Iris pigment epithelial cell (primary cell): ENCODE measurements at regions not wholly inside any gene's neighbourhood (a gene's known extent, or its start where the extent isn't known, plus 50 kb on each side); places are given as distances from the start of the nearest gene placed in this dataset.
"Not testable (repeated sequence)": the region's sequence is repeated elsewhere in the genome, so short reads cannot be mapped to it uniquely, and the experiment has no call there.

Source experiments
- DNase-seq: peaks from one replicate; pipeline ENCODE4 v3.0.0-alpha.2; 2011; ENCODE audit warnings: low read depth

DNA sequence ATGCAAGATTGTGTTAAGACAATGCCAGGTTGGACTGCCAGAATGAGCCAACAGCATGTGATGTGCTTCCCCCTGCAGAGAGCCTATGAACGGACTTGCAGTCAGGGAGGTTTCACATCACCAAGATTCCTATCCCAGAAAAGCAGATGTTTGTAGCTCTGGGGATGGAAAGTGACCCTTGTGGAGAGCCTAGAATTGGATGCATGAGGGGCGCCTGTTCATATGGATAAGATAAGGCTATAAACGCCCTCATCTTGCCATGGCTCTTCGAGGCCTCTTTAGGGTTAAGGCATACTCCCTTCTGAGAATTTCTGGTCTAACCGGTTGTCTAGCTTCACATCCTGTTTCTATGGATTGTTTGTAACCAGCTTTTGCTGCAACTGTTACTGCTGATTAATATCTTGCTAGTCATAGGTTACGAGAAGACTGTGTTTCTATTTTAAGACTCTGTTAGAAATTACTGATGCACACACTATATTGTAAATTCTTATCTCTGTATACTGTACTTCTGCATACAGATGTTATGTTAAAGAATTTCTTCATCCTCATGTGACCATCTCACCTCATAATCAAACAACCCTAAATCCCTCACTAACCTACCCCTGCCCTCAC, 295.8 kb downstream of the PTGER3 start:
- DNase-seq = not testable (repeated sequence)

DNA sequence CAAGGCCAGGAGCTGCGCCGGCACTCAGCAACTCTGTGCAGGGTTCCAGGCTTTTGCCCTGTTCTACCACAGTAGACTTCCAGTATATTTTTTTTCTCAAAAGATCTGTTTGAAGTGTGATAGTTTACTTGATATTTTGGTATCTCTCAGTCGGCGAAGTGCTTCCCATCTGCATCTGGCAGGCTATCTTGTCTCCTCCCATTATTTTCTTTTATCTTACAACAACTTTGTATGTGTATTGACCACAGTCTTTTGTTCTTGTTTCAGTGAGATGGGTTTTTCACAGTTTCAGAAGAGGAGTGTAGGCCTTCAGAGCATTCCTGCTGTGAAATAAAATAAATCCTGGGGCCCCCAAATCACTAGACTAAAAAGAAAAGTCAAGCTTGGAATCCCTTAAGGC, 292.9 kb downstream of the PTGER3 start:
- no peak for DNase-seq

DNA sequence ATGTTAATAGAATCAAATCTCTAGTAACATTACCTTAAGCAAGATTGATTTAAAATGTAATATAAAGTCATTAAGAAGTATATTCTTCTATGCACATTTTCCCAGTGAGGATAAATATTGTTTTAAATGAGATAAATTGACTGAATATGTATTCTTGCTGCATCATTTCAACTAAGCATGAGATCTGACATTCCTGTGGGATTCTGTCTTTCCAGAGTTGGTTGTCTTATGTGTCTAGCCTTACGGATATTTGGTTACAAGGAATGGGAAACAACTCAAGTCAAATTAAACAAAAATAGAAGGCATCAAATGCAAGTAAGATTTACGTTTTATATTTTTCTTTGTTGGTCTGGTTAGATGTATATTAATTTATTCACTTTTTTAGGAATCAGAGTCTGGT, 287.5 kb downstream of the PTGER3 start:
- DNase-seq = no peak

DNA sequence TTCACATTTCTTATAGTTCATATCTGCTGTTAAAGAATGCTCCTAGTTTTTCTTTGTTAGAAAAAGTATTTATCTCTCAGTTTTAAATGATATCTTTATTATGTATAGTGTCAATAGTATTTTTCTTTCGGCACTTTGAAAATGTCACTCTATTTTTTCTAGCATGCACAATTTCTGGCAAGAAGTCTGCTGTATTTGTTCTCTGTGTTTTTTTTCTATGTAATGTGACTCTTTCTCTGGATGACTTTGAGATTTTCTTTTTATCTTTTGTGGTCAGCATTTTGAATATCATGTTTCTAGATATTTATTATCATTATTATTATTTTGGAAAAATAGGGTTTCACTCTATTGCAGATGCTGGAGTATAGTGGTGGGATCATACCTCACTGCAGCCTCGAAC, 285.2 kb downstream of the PTGER3 start:
- DNase-seq = no peak

DNA sequence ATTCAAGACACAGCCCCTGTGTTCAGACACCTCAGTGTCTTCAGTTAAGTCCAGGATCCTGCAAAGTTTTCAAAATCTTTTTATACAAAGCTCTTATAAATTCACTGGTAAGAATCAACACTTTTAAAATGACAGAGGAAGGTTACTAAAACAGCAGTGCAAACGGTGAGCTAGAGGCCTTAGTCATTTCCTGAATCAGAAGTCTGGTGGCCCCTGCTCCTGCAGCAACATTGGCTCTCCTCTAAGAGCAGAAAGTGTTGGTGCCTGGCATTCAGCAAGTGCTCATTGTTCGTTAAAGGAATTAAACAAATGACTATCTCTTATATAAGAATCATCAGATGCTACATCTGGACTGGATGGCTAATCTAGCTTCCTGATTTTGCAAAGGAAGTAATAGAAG, 282.9 kb downstream of the PTGER3 start:
- no peak for DNase-seq

DNA sequence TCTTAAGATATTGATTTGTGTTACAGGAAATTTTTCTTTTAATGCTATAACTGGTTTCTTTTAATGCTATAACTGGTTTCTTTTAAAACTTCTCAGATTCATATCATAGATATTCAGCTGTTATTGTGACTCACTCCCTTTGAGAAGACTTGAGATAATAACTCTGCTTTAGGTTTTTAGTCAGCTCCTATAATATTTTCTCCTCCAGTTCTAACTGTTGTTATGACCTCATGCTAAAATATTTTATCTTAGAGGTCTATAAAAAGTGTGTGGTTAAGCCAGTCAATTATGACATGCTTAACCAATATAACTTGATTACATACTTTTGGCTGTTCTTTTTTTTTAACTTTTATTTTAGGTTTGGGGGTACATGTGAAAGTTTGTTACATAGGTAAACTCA, 280.2 kb downstream of the PTGER3 start:
- DNase-seq = no peak

DNA sequence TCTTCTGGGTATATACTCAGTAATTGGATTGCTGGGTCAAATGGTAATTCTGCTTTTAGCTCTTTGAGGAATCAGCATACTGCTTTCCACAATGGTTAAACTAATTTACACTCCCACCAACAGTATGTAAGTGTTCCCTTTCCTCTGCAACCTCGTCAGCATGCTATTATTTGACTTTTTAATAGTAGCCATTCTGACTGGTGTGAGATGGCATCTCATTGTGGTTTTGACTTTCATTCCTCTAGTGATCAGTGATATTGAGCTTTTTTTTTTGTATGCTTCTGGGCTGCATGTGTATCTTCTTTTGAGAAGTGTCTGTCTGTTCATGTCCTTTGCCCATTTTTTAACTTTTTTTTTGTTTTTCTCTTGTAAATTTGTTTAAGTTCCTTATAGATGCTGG, 279.4 kb downstream of the PTGER3 start:
- DNase-seq = no peak

DNA sequence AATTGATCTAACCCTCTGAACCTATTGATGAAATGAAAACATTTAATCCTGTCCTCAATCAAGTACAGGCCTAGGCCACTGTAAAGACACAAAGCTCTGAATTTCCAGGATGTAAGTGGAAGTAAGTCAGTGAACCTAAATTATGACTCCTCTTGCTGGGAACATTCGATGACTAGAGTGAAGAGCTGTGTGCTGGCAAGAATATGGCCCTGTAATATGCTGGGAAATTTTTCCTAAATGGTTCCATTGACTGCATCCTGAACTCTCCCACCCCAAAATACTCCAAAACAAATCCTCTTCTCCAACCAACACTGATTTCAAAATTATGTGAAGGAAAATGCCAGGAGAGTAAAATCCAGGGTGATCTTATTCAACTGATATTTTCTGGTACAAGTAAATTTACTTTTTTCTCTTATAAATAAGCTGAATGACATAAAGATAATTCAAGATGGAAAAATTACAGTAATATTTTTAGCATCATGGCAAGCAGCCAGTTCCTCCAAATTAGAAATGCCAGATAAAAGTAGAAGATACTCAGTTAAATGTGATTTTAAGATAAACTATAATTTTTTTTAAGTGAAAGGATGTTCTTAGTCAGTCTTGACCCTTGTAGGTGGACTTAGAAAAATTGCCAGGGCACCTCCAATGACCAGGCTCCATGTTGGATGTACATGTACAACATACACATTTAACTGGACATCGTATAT, 269.4 kb downstream of the PTGER3 start:
- DNase-seq = no peak

DNA sequence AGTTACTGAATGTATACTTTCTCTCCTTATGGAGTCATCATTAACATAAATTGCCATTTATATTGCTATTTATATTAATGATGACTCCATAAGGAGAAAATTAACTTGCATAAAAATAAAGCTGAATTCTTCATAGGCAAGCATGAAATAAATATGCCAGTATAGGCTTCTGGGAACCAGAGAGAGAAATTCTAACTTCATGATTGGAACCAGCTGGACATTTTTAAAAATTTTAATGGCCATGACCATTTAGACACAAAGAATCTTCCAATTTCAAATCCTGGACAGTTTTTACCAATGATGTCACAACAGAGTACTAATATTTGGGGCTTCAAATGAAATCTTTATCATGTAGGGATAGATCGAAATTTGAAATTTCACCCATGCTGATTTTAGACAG, 268.7 kb downstream of the PTGER3 start:
- no peak for DNase-seq

DNA sequence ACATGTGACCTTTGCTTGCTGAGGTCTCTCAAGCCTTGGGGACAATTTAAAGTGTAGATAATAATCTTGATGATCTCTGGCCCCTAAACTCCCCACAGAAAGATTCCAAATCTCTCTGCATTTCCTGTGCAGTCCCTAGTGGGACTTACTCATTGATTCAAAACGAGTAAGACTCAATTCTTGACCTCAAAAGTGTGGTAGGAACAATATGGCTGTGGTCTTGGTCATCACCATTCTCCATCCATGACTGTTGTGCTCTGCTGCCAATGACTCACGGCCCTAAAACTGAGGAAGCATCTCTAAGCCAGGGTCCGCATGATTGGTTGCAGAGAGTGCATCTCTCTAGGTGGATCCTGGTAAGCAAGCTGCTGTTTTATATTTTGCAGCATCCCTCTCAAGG, 268.0 kb downstream of the PTGER3 start:
- DNase-seq = no peak

DNA sequence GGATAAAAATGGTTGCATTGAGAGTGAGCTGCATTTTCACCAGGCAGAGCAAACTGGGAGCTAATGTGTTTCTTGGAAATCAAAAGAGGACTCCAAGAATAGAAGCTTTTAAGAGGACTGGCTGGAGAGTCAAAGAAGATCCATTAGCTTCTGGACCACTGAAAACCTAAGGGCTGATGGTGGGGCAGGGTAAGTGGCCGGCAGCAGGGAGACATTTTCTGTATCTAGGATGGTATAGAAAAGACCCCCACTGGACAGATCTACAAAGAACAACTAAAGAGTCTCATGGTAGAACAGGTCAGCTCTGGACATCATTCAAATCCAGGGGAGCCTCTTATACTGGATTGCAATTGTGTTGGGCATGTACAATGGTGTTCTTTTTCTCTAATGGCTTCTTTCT, 262.3 kb downstream of the PTGER3 start:
- DNase-seq = no peak

DNA sequence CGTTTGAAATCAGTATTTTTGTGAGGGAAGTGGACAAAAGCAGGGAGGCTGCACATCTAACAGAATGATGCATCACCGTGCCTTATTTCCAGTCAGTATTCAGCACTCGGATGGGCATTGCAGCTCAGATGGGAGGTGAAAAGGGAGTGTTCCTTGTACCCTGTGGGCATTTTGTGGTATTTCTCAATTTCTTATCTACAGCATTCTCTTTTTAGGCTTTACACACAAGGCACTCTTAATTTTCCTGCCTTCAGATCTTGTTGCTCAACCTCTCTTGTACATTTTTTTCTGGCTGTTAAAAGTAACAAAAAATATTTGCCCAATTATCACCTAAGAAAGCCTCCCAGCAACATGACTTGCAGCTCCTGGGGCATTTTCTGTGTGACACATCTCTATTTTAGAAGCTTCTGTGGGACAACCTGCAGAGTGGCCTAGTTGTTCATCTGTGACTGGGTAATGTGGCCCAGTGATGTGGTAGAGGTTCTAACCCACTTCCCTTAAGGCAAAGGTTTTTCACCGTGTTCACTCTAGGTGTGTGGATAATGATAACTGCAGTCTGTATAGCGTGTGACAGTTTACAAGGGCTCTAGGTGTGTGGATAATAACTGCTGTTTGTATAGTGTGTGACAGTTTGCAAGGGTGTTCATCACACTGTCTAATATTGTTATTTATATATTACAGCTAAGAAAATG, 257.2 kb downstream of the PTGER3 start:
- DNase-seq = no peak

DNA sequence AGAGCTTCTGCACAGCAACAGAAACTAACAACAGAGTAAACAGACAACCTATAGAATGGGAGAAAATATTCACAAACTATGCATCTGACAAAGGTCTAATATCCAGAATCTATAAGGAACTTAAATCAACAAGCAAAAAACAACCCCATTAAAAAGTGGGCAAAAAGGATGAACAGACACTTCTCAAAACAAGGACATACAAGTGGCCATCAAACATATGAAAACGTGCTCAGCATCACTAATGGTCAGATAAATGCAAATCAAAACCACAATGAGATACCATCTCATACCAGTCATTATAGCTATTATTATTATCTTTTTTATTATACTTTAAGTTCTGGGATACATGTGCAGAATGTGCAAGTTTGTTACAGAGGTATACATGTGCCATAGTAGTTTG, 252.6 kb downstream of the PTGER3 start:
- DNase-seq = not testable (repeated sequence)

DNA sequence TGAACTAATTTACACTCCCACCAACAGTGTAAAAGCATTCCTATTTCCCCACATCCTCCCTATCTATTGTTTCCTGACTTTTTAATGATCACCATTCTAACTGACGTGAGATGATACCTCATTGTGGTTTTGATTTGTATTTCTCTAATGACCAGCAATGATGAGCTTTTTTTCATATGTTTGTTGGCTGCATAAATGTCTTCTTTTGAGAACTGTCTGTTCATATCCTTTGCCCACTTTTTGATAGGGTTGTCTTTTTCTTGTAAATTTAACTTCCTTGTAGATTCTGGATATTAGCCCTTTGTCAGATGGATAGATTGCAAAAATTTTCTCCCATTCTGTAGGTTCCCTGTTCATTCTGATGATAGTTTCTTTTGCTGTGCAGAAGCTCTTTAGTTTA, 251.3 kb downstream of the PTGER3 start:
- not testable (repeated sequence) for DNase-seq

DNA sequence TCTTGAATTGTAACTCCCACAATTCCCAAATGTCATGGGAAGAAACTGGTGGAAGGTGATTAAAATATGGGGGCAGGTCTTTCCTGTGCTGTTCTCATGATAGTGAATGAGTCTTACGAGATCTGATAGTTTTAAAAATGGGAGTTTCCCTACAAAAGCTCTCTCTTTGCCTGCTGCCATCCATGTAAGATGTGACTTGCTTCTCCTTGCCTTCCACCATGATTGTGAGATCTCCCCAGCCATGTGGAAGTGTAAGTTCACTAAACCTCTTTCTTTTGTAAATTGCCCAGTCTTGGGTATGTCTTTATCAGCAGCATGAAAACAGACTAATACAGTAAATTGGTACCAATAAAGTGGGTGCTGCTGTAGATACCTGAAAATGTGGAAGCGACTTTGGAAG, 245.0 kb downstream of the PTGER3 start:
- not testable (repeated sequence) for DNase-seq

DNA sequence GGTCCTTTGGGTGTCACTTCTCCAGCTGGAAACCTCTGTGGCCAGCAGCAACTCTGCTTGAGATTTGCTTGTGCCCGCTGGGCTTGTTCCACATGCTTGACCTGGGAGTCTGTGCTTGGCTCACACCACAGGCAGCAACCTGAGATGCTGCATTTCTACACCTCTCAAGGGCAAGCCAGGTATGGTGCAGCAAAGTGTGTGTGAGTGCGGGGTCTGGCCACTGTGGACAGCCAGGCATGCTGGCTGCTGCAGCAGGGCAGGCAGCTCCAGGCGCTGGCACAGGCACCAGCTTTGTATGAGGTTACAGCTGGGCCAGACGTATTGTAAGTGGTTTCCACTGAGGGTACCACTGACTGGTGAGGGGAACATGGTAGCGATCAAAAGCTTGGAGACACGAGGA, 242.0 kb downstream of the PTGER3 start:
- no peak for DNase-seq

DNA sequence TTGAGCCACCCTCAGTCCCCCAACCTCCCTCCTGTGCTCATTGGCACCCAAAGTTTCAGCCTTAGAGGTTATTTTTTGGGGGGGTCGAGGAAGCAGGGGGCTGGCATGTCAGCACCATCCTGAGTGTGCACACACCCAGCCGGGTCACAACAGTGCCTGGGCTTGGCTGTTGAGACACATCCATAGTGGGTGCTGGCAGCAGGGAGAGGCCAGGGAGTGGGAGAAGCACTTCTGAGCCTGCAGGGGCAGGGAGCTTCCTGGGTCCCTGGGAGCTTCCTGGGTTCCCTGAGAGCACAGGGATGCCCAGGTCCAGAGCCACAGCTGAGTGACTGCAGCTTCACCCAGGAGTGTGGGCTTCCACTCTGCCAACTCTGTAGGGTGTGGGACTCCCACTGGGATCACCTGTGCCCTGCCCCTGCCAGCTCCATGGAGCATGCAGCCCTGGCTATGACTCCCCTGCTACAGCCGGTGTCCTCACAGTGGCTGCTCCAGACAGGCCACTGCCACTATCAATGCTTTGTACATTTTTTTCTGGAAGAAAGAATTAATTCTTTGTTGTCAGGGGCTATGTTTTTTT, 240.4 kb downstream of the PTGER3 start:
- no peak for DNase-seq

DNA sequence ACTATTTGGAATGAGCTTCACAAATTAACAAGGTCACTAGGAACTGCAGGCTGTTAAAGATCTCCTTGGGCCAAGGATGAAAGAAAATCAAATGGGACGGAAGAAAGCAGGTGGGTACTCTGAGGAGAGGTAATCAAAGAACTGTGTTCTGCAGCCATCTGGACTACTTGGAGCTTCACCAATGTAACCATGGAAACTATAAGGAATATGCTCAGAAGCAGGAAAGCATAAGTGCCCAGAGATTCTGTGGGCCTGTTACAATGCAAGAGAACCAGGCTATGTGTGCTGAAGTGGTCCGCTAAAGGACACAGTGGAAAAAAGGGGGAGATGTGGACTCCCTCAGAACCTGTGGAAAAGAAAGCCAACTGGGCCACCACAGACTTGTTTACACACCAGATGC, 238.5 kb downstream of the PTGER3 start:
- DNase-seq = no peak

DNA sequence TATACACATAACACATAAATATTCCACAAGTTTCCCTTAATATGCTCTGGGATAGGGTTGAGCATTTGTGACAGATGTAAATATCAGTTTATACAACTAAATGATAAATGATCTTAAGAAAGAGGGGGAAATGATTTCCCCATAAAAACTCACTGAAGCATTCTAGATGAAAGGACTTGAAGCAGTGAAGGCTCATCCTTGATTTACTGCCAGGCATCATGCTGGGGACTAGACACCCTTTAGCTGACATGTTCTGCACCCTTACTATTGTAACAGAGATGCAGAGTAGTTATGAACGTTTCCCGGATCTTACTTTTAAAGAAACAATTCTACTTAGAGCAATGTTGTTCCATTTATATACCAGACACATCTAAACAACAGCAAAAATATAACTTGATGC, 235.8 kb downstream of the PTGER3 start:
- no peak for DNase-seq

DNA sequence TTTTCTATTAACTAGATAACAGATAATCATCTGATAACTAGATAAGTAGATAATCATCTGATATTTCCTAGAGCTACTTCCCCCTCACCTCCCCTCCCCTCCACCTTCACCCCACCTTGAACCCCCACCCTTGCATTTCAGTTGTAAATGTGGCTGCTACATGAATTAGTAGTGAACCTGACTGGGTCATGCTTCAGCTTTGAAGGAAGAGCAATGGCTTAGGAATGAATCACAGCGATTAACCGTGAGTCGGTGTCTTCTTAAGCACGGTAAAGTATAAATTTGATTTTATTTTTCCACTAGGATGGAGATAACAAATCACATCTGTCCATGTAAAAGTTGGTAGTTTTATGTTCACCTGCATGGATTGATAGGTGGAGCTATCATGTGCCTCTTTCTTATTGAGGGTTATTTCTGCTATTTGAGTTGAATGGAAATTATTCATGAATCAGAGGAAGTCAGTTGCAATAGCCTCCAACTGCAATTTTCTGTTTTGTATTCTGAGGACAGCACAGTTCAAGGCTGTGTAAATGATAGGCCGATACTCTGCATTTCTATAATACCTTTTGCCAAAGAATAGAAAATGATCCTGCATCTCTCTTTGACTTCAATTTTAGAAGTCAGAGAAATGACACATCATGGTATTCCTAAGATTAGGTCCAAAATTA, 235.0 kb downstream of the PTGER3 start:
- no peak for DNase-seq

DNA sequence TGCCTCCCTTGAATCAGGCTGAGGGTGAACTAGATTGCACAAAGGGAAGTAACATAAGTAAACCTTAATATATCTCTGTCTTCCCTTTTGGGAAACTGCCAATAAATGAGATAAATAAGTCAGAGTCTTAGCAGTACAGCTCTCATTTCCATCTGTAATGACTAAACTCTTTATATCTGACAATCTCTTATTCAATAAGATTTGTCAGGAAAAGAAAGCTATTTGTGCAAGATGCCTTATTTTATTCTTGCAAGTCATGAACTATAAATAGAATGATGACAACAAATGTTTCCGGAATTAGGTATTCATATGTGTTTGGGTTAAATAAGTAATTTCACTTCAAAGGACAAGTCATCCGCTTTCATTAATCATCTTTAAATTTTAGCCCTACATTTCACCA, 229.2 kb downstream of the PTGER3 start:
- DNase-seq = no peak

DNA sequence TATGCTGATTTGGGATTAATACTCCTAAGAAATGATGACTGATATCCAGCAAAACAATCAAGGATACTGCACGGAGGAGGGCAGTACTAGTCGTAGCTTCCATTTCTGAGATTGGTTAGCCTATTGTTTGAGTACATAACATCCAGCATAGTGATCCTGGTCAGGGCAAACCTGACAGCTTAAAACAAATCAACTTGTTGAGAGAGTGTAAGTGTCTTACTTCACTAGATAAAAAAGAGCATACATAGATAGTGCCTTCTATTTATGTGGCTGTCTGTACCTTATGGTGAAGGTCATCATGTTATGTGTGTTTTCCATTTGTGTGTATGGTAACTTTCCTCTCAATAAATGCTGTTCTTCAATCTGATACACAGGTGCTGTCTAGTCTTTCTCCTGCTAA, 228.4 kb downstream of the PTGER3 start:
- no peak for DNase-seq

DNA sequence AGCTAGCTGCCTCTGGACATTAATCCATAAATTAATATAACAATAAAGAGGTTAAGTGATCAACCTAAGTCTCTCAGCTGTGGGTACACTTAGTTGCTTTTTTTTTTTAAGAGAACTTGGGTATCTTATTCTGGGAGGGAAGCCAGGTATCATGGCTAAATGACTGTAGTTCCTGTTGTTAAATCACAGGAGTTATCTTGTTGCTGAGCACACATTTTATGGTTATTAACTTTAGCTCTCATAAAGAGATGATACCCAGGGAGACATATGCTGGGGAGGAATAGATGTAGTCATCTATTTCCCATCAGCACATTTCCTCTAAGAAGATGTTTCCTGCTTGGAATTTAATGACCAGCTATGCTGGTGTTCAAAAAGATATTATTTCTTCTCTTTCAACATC, 227.8 kb downstream of the PTGER3 start:
- no peak for DNase-seq
